A549 (cell line): ENCODE measurements at regions not wholly inside any gene's neighbourhood (a gene's known extent, or its start where the extent isn't known, plus 50 kb on each side); places are given as distances from the start of the nearest gene placed in this dataset.

Experiments
- ATAC-seq, 2 experiments: fragments of 200-7000 bp in 1 of 2; fragments of >200 bp in 1 of 2; cut with Nextera tagmentation in 1 of 2; cut with Tn5 transposase in 1 of 2; 3 replicates each; pipeline versions ENCODE4 v1.8.0 to v1.9.1; 2018 to 2020; ENCODE audit warnings: mild to moderate bottlenecking in 1 of 2, moderate library complexity in 1 of 2
- CTCF ChIA-PET: fragments of 300-600 bp; sonication (Branson Sonifier 250); formaldehyde crosslinking; extraction: SDS; loops from one replicate; lab custom pipeline; 2021; ENCODE audit warnings: antibody characterized with exemption, inconsistent platforms; lab: Yijun Ruan, JAX
- POLR2A ChIA-PET: fragments of 350-600 bp; formaldehyde crosslinking; extraction: SDS; loops from one replicate; lab custom pipeline; 2021; ENCODE audit warnings: antibody characterized with exemption, inconsistent platforms; lab: Yijun Ruan, JAX
- DNase-seq, 2 experiments: peaks; one replicate each; pipeline versions ENCODE4 v3.0.0 to v3.0.0-alpha.2; 2011 to 2016; ENCODE audit warnings: low read depth in 1 of 2, low spot score in 1 of 2
- FAIRE-seq: peaks from 2 replicates; lab custom pipeline; 2011; peaks lifted over from hg19 to GRCh38; lab: Jason Lieb, UNC
- H3K27ac ChIP-seq, 2 experiments: fragments of >200 bp; sonication (Bioruptor Twin); formaldehyde crosslinking; 3 replicates each; pipeline ENCODE4 v1.5.1; 2016 to 2017
- H3K4me1 ChIP-seq: fragments of >200 bp; sonication (Bioruptor Twin); formaldehyde crosslinking; 3 replicates; pipeline ENCODE4 v1.6.1; 2016
- H3K4me2 ChIP-seq: fragments of >200 bp; sonication (Bioruptor Twin); formaldehyde crosslinking; 3 replicates; pipeline ENCODE4 v1.6.1; 2016
- H3K4me3 ChIP-seq: fragments of >200 bp; sonication (Bioruptor Twin); formaldehyde crosslinking; 3 replicates; pipeline ENCODE4 v1.5.1; 2016
- H3K9me3 ChIP-seq: fragments of >200 bp; sonication (Bioruptor Twin); formaldehyde crosslinking; 3 replicates; pipeline ENCODE4 v1.6.1; 2016
- BCL3 ChIP-seq: fragments of >200 bp; sonication (Bioruptor Twin); formaldehyde crosslinking; IDR thresholded peaks from 3 replicates; pipeline ENCODE4 v1.6.1; 2016
- BHLHE40 ChIP-seq: IDR thresholded peaks from 2 replicates; pipeline ENCODE4 v1.6.1; 2012; ENCODE audit warnings: low read depth, low read length, inconsistent platforms
- CHD2 ChIP-seq: fragments of 150-350 bp; IDR thresholded peaks from 2 replicates; pipeline ENCODE4 v1.6.1; 2014; ENCODE audit warnings: low read length; ENCODE audit not compliant: partially characterized antibody
- CHD4 ChIP-seq: fragments of 200-600 bp; sonication (generic); IDR thresholded peaks from 2 replicates; pipeline ENCODE4 v1.6.1; 2016; ENCODE audit warnings: antibody characterized with exemption, mild to moderate bottlenecking, borderline replicate concordance
- ELK1 ChIP-seq: fragments of 150-350 bp; IDR thresholded peaks from 2 replicates; pipeline ENCODE4 v1.6.1; 2014; ENCODE audit warnings: low read depth, mild to moderate bottlenecking, low read length
- ESRRA ChIP-seq: fragments of 150-350 bp; IDR thresholded peaks from 2 replicates; pipeline ENCODE4 v1.6.1; 2014; ENCODE audit warnings: mild to moderate bottlenecking, low read length, borderline replicate concordance
- FOSB ChIP-seq: fragments of 250-450 bp; sonication (Bioruptor Pico); IDR thresholded peaks from 2 replicates; pipeline ENCODE4 v1.5.0; 2020; ENCODE audit warnings: mild to moderate bottlenecking, moderate library complexity
- FOSL2 ChIP-seq, 2 experiments: fragments of 450-650 bp in 1 of 2; fragments of >200 bp in 1 of 2; sonication (Bioruptor Twin) in 1 of 2; formaldehyde crosslinking; IDR thresholded peaks; 2 replicates each; pipeline versions ENCODE4 v1.5.0 to v1.6.1; 2016 to 2020; ENCODE audit warnings: mild to moderate bottlenecking in 1 of 2, moderate library complexity in 1 of 2
- HEYL ChIP-seq: fragments of 250-450 bp; sonication (Bioruptor Pico); IDR thresholded peaks from 2 replicates; pipeline ENCODE4 v1.8.0; 2021; ENCODE audit warnings: mild to moderate bottlenecking, moderate library complexity
- JUN ChIP-seq, 2 experiments: fragments of >200 bp; sonication (Bioruptor Twin); formaldehyde crosslinking; IDR thresholded peaks; 2 replicates in 1 of 2; 3 replicates in 1 of 2; pipeline ENCODE4 v1.6.1; 2016 to 2017
- MAFK ChIP-seq: fragments of 450-650 bp; IDR thresholded peaks from 2 replicates; pipeline ENCODE4 v1.6.1; 2014; ENCODE audit not compliant: partially characterized antibody
- MAZ ChIP-seq: fragments of 150-350 bp; IDR thresholded peaks from 2 replicates; pipeline ENCODE4 v1.6.1; 2014; ENCODE audit warnings: antibody characterized with exemption, low read depth, low read length, borderline replicate concordance
- NFE2L2 ChIP-seq: fragments of 150-350 bp; conservative IDR thresholded peaks from 2 replicates; pipeline ENCODE4 v1.6.1; 2014; ENCODE audit warnings: low read length
- NPAS2 ChIP-seq: fragments of 250-450 bp; sonication (Bioruptor Pico); IDR thresholded peaks from 2 replicates; pipeline ENCODE4 v1.8.0; 2022; ENCODE audit warnings: mild to moderate bottlenecking, moderate library complexity, borderline replicate concordance
- PHF8 ChIP-seq: fragments of 200-600 bp; sonication (generic); IDR thresholded peaks from 2 replicates; pipeline ENCODE4 v1.6.1; 2016; ENCODE audit warnings: low read depth, mild to moderate bottlenecking, antibody characterized with exemption, moderate library complexity, borderline replicate concordance
- POLR2A ChIP-seq: IDR thresholded peaks from 2 replicates; pipeline ENCODE4 v1.6.1; 2012; ENCODE audit warnings: mild to moderate bottlenecking, low read length
- SMC3 ChIP-seq: fragments of >200 bp; sonication (Bioruptor Twin); formaldehyde crosslinking; IDR thresholded peaks from 3 replicates; pipeline ENCODE4 v1.6.1; 2018; ENCODE audit warnings: inconsistent platforms
- TP53 ChIP-seq: fragments of 250-450 bp; sonication (Bioruptor Pico); IDR thresholded peaks from 2 replicates; pipeline ENCODE4 v1.5.0; 2021; ENCODE audit warnings: mild to moderate bottlenecking, moderate library complexity
- ZFP36 ChIP-seq: fragments of 450-650 bp; IDR thresholded peaks from 2 replicates; pipeline ENCODE4 v1.6.1; 2014; ENCODE audit warnings: borderline replicate concordance; ENCODE audit not compliant: partially characterized antibody
- ZNF302 ChIP-seq: fragments of 250-450 bp; sonication (Bioruptor Pico); IDR thresholded peaks from 2 replicates; pipeline ENCODE4 v1.9.0; 2021; ENCODE audit warnings: inconsistent platforms, mild to moderate bottlenecking, moderate library complexity
- WGBS: methylation state at CpG from one replicate; pipeline ENCODE4 v1.1.6; 2017; ENCODE audit errors: missing lambda C conversion rate; 5-methylcytosine and 5-hydroxymethylcytosine counted together
- TF ChIP-seq, protein P1 (sequence below): fragments of 250-450 bp; sonication (Bioruptor Pico); IDR thresholded peaks from 2 replicates; pipeline ENCODE4 v1.5.0; 2021; ENCODE audit warnings: mild to moderate bottlenecking, moderate library complexity, borderline replicate concordance

DNA sequence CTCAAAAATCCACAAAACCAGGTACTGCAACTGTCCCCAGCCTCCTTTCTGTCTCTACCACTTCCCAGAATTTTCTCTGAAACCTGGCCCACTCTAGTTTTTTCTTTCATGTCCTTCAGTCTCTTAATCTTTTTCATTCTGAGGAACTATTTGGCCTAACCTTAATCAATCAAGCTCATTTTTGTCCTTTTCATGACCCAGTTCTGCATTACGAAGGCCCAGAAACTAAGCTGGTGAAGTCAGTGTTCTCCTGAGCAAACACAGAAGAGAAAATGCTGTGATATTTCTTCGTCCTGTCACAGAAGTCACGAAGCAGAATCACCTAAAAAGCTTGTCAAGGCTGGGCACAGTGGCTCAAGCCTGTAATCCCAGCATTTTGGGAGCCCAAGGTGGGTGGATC is 131.7 kb upstream of the EDNRA start:
- Histone ChIP-seq H3K9me3 (no peaks in the 10 kb centered on the region), H3K4me3 (no peak overlapping the region), H3K27ac (no peak overlapping the region), H3K4me2 (no peak overlapping the region), H3K4me1 (no peaks in the 10 kb centered on the region)
- no peak for FAIRE-seq
- WGBS = 85% methylated on average over 3 of the region's 3 CpGs
- ATAC-seq = no peak
- CTCF ChIA-PET = no interaction called here
- DNase-seq = no peak
- POLR2A ChIA-PET = no interaction called here
- TF ChIP-seq ZFP36 (no peak), HEYL (CRISPR knock-in tag) (no peak), SMC3 (no peak), NFE2L2 (no peak)

DNA sequence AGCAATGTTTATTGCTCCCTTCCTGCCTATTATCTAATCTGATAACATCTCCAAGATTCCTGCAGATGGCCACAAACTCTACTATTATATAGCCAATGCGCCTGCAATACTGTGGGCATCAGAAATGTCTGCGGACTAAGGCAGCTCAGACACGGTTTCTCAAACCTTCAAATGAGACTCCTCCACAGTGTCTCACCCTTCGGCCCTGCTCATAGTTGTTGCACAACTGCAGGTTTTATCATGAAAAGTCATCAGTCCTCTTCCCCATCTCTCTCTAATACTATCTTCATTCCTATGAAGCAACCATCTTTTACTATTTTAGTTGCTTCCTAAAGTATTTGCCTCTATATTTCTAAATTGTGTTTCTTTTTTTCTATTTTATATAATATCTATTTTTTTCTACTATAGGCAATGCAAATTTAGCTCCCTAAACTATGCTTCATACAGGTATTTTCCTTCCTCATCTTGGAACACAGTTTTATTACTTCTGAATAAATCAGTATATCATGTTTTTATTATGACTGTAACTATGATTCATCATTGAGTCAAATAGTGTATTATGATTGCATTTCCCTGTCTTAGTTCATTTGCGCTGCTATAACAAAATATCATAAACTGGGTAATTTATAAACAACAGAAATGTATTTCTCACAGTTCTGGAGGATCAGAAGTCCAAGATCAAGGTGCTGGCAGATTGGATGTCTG is 129.7 kb upstream of the EDNRA start:
- Histone ChIP-seq H3K9me3 (no peaks in the 10 kb centered on the region), H3K27ac (no peak overlapping the region), H3K4me3 (no peak overlapping the region)
- CTCF ChIA-PET = no interaction called here
- no peak for FAIRE-seq
- 64% methylated on average over 5 of the region's 5 CpGs for WGBS
- ATAC-seq = no peak
- no peak for DNase-seq
- TF ChIP-seq CHD2 = no peak
- TF ChIP-seq, all 56 proteins: peak for 0
- Histone ChIP-seq H3K4me1 (0 out of 3 replicates have a peak, but pooled peaks cover 3% of the 10 kb centered on the region), H3K4me2 (no peak overlapping the region)
- POLR2A ChIA-PET = no interaction called here

- Histone ChIP-seq H3K27ac (no peak overlapping the region), H3K4me2 (no peak overlapping the region), H3K4me3 (no peak overlapping the region), H3K4me1 (0 out of 3 replicates have a peak, but pooled peaks cover 3% of the 10 kb centered on the region), H3K9me3 (no peaks in the 10 kb centered on the region)
- TF ChIP-seq MAZ = no peak
- no peak for TF ChIP-seq BHLHE40
- no peak for TF ChIP-seq NPAS2 (CRISPR knock-in tag)
- TF ChIP-seq MAFK = no peak
- TF ChIP-seq ELK1 = no peak
- TF ChIP-seq, protein P1, sequence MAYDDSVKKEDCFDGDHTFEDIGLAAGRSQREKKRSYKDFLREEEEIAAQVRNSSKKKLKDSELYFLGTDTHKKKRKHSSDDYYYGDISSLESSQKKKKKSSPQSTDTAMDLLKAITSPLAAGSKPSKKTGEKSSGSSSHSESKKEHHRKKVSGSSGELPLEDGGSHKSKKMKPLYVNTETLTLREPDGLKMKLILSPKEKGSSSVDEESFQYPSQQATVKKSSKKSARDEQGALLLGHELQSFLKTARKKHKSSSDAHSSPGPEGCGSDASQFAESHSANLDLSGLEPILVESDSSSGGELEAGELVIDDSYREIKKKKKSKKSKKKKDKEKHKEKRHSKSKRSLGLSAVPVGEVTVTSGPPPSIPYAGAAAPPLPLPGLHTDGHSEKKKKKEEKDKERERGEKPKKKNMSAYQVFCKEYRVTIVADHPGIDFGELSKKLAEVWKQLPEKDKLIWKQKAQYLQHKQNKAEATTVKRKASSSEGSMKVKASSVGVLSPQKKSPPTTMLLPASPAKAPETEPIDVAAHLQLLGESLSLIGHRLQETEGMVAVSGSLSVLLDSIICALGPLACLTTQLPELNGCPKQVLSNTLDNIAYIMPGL (CRISPR knock-in tag) = no peak
- no peak for TF ChIP-seq BCL3
- TF ChIP-seq ESRRA = no peak
- TF ChIP-seq JUN (IDR thresholded peaks at IDR 0.05) = no peak
- no peak for TF ChIP-seq FOSL2 (IDR thresholded peaks at IDR 0.05)
- no peak for TF ChIP-seq FOSL2 (CRISPR knock-in tag; IDR thresholded peaks at IDR 0.05)
- TF ChIP-seq ZFP36 = no peak
- TF ChIP-seq CHD4 = no peak
- TF ChIP-seq ZNF302 = no peak
- no peak for TF ChIP-seq PHF8
- no peak for TF ChIP-seq TP53 (CRISPR knock-in tag)
- TF ChIP-seq FOSB (CRISPR knock-in tag) = no peak
- no peak for TF ChIP-seq POLR2A
- ATAC-seq = no peak
- ChIA-PET POLR2A (no interaction called here), CTCF (interaction anchor here (0.7 kb wide), 1 partner anchor 58 kb away, joined by 3 read pairs; no protein-coding TSS in a partner anchor)
- WGBS = 85% methylated on average over 1 of the region's 1 CpG
- no peak for FAIRE-seq
- DNase-seq = no peak
Observed at GRCh38 chr4:147354237-147354636, 126.7 kb upstream of the EDNRA start.
